H1 (cell line): ENCODE measurements at regions not wholly inside any gene's neighbourhood (a gene's known extent, or its start where the extent isn't known, plus 50 kb on each side); places are given as distances from the start of the nearest gene placed in this dataset.

Experiments used
- CEBPB ChIP-seq: IDR thresholded peaks from 2 replicates; pipeline ENCODE4 v1.6.1; 2012; ENCODE audit warnings: low read depth, low read length
- CHD2 ChIP-seq: IDR thresholded peaks from 2 replicates; pipeline ENCODE4 v1.6.1; 2012; ENCODE audit warnings: low read length, improper control_type of control experiment
- CTCF ChIP-seq, 3 experiments: IDR thresholded peaks; 1 replicate in 2 of 3; 2 replicates in 1 of 3; pipeline versions ENCODE4 v1.5.1 to v1.6.1; 2011; ENCODE audit warnings: low read length in 3 of 3, mild to moderate bottlenecking in 3 of 3, inconsistent platforms in 2 of 3, low read depth in 1 of 3, moderate library complexity in 1 of 3; ENCODE audit not compliant: insufficient read depth in 1 of 3; ENCODE audit errors: control extremely low read depth in 1 of 3
- EGR1 ChIP-seq: IDR thresholded peaks from 2 replicates; pipeline ENCODE4 v1.6.1; 2011; ENCODE audit warnings: low read depth, low read length, borderline replicate concordance
- EP300 ChIP-seq, 2 experiments: IDR thresholded peaks; 1 replicate in 1 of 2; 2 replicates in 1 of 2; pipeline ENCODE4 v1.6.1; 2011 to 2012; ENCODE audit warnings: low read depth in 2 of 2, low read length in 2 of 2, mild to moderate bottlenecking in 2 of 2, borderline replicate concordance in 1 of 2, inconsistent platforms in 1 of 2, moderate library complexity in 1 of 2
- HDAC2 ChIP-seq, 2 experiments: fragments of 300-600 bp in 1 of 2; sonication (generic) in 1 of 2; IDR thresholded peaks; 2 replicates each; pipeline ENCODE4 v1.6.1; 2011 to 2012; ENCODE audit warnings: low read depth in 2 of 2, low read length in 2 of 2, mild to moderate bottlenecking in 2 of 2, moderate library complexity in 2 of 2, borderline replicate concordance in 1 of 2, inconsistent platforms in 1 of 2
- KDM1A ChIP-seq: fragments of 200-600, 300-600 bp; sonication (generic); IDR thresholded peaks from 2 replicates; pipeline ENCODE4 v1.7.1; 2016; ENCODE audit warnings: mild to moderate bottlenecking, low read length, borderline replicate concordance
- MAX ChIP-seq: IDR thresholded peaks from 2 replicates; pipeline ENCODE4 v1.6.1; 2012; ENCODE audit warnings: inconsistent platforms
- NRF1 ChIP-seq: IDR thresholded peaks from 2 replicates; pipeline ENCODE4 v1.6.1; 2011; ENCODE audit warnings: mild to moderate bottlenecking, low read depth, low read length, improper control_type of control experiment
- POLR2AphosphoS5 ChIP-seq: IDR thresholded peaks from 2 replicates; pipeline ENCODE4 v1.6.1; 2011; ENCODE audit warnings: low read depth, low read length
- TEAD4 ChIP-seq: IDR thresholded peaks from 2 replicates; pipeline ENCODE4 v1.6.1; 2012; ENCODE audit warnings: low read depth, low read length, inconsistent platforms, mixed read lengths

- no peak for TF ChIP-seq CTCF (IDR thresholded peaks at IDR 0.05; ENCODE audit: control extremely low read depth in 1 of 3, insufficient read depth in 1 of 3, low read depth in 1 of 3, low read length in 3 of 3)
- no peak for TF ChIP-seq MAX
- TF ChIP-seq CEBPB: no peak
- TF ChIP-seq NRF1: no peak
- TF ChIP-seq EGR1: no peak
- TF ChIP-seq KDM1A: no peak
- TF ChIP-seq TEAD4: no peak
- no peak for TF ChIP-seq CHD2
- no peak for TF ChIP-seq POLR2AphosphoS5
- TF ChIP-seq EP300 (IDR thresholded peaks at IDR 0.05; ENCODE audit: borderline replicate concordance in 1 of 2, low read depth in 2 of 2, low read length in 2 of 2): no peak
- no peak for TF ChIP-seq HDAC2 (IDR thresholded peaks at IDR 0.05; ENCODE audit: borderline replicate concordance in 1 of 2, low read depth in 2 of 2, low read length in 2 of 2)
Measured at GRCh38 chr6:22015216-22015615, 281.6 kb downstream of the PRL start.
